ENCODE measurements at regions not wholly inside any gene's neighbourhood (a gene's known extent, or its start where the extent isn't known, plus 50 kb on each side); places are given as distances from the start of the nearest gene placed in this dataset.
A peak's percentile ranks its signal among the peaks of the same experiment; 100 is the strongest.

- no peak for DNase-seq (ENCODE audit: low read depth)
These were observed 543.3 kb upstream of the ARGLU1 start for GRCh38 chr13:107111248-107111647.

GRCh38 chr13:107104631-107105030 is 536.7 kb upstream of the ARGLU1 start:
- DNase-seq (ENCODE audit: low read depth) = peak; percentile 9

- DNase-seq (ENCODE audit: low read depth) = no peak
These were observed 534.7 kb upstream of the ARGLU1 start for GRCh38 chr13:107102676-107103075.

- DNase-seq (ENCODE audit: low read depth) = peak; percentile 50
These were observed 531.7 kb upstream of the ARGLU1 start for GRCh38 chr13:107099661-107100060.

- DNase-seq (ENCODE audit: low read depth) = no peak
These were observed 530.0 kb upstream of the ARGLU1 start for GRCh38 chr13:107097916-107098315.

- no peak for DNase-seq (ENCODE audit: low read depth)
These were observed 527.9 kb upstream of the ARGLU1 start for GRCh38 chr13:107095876-107096275.

GRCh38 chr13:107091861-107092260 is 523.9 kb upstream of the ARGLU1 start:
- DNase-seq (ENCODE audit: low read depth) = no peak

GRCh38 chr13:107091428-107091827 is 523.5 kb upstream of the ARGLU1 start:
- no peak for DNase-seq (ENCODE audit: low read depth)

- no peak for DNase-seq (ENCODE audit: low read depth)
These were observed 520.1 kb upstream of the ARGLU1 start for GRCh38 chr13:107088061-107088460.

- no peak for DNase-seq (ENCODE audit: low read depth)
These were observed 511.6 kb upstream of the ARGLU1 start for GRCh38 chr13:107079423-107080049.

- no peak for DNase-seq (ENCODE audit: low read depth)
These were observed 510.4 kb upstream of the ARGLU1 start for GRCh38 chr13:107078229-107078765.

- DNase-seq (ENCODE audit: low read depth) = no peak
These were observed 508.9 kb upstream of the ARGLU1 start for GRCh38 chr13:107076801-107077200.

- no peak for DNase-seq (ENCODE audit: low read depth)
These were observed 507.6 kb upstream of the ARGLU1 start for GRCh38 chr13:107075576-107075975.

GRCh38 chr13:107070792-107071191 is 502.9 kb upstream of the ARGLU1 start:
- DNase-seq (ENCODE audit: low read depth) = no peak

- DNase-seq (ENCODE audit: low read depth) = peak; percentile 39
These were observed 501.3 kb upstream of the ARGLU1 start for GRCh38 chr13:107069108-107069776.

- DNase-seq (ENCODE audit: low read depth) = no peak
These were observed 499.4 kb upstream of the ARGLU1 start for GRCh38 chr13:107067381-107067780.

- DNase-seq (ENCODE audit: low read depth) = no peak
These were observed 498.4 kb upstream of the ARGLU1 start for GRCh38 chr13:107066355-107066754.

- no peak for DNase-seq (ENCODE audit: low read depth)
These were observed 497.1 kb upstream of the ARGLU1 start for GRCh38 chr13:107065036-107065435.

- no peak for DNase-seq (ENCODE audit: low read depth)
These were observed 489.2 kb upstream of the ARGLU1 start for GRCh38 chr13:107057028-107057631.

- DNase-seq (ENCODE audit: low read depth) = no peak
These were observed 475.4 kb upstream of the ARGLU1 start for GRCh38 chr13:107043021-107043956.

- peak; percentile 78 for DNase-seq (ENCODE audit: low read depth)
These were observed 467.8 kb upstream of the ARGLU1 start for GRCh38 chr13:107035778-107036177.

- no peak for DNase-seq (ENCODE audit: low read depth)
These were observed 467.2 kb upstream of the ARGLU1 start for GRCh38 chr13:107035186-107035585.
